Left cardiac atrium (tissue), 4 donors: ENCODE measurements at regions not wholly inside any gene's neighbourhood (a gene's known extent, or its start where the extent isn't known, plus 50 kb on each side); places are given as distances from the start of the nearest gene placed in this dataset.

Source experiments
- ATAC-seq, 2 donors: fragments of 200-7000 bp; cut with Tn5 transposase; one replicate each; pipeline ENCODE4 v1.9.1; 2020; ENCODE audit warnings: mild to moderate bottlenecking in 2 of 2, moderate library complexity in 2 of 2
- DNase-seq: peaks from one replicate; pipeline ENCODE4 v3.0.0-alpha.2; 2020
- intact Hi-C, 2 donors: fragments of 100-400 bp; cut with DNase I; formaldehyde crosslinking; loops; one replicate each; pipeline versions ENCODE4 v1.14.1 to v1.15.1; 2022 to 2023
- donor health status: DM: no; HTN: yes; CAD: no.
- donor health status: DM: no; HTN: yes; CAD: no; lungs with severe emphysema.
- donor health status: DM: yes; HTN: yes; CAD: no.
- donor health status: Dilated cardiomyopathy.

- intact Hi-C loops: no loop called here
- no peak for DNase-seq
- ATAC-seq: no peak
Observed at GRCh38 chr6:33953171-33953570, 149.4 kb upstream of the MLN start.

GRCh38 chr6:33952016-33952415, 148.2 kb upstream of the MLN start:
- no peak for DNase-seq
- intact Hi-C loops: no loop called here
- no peak for ATAC-seq

GRCh38 chr6:33950891-33951889, 147.4 kb upstream of the MLN start:
- no peak for ATAC-seq
- no peak for DNase-seq
- intact Hi-C loops: no loop called here

- ATAC-seq (no peak), DNase-seq (no peak)
- intact Hi-C loops: no loop called here
Observed at GRCh38 chr6:33950472-33950881, 146.7 kb upstream of the MLN start.

GRCh38 chr6:33949877-33950435, 146.2 kb upstream of the MLN start:
- ATAC-seq: no peak
- DNase-seq: no peak
- intact Hi-C loops: no loop called here

GRCh38 chr6:33949111-33949510, 145.3 kb upstream of the MLN start:
- no peak for DNase-seq
- intact Hi-C loops: no loop called here
- ATAC-seq: no peak

- DNase-seq: no peak
- ATAC-seq: no peak
- intact Hi-C loops: no loop called here
Observed at GRCh38 chr6:33947916-33948594, 144.3 kb upstream of the MLN start.

GRCh38 chr6:33947047-33947446, 143.2 kb upstream of the MLN start:
- DNase-seq: no peak

GRCh38 chr6:33945931-33946330, 142.1 kb upstream of the MLN start:
- intact Hi-C loops: no loop called here
- no peak for DNase-seq
- no peak for ATAC-seq

More at GRCh38 chr6:33947047-33947446, 143.2 kb upstream of the MLN start:
- intact Hi-C loops: no loop called here
- no peak for ATAC-seq

- intact Hi-C loops: no loop called here
- DNase-seq (no peak), ATAC-seq (no peak)
Observed at GRCh38 chr6:33944686-33945411, 141.0 kb upstream of the MLN start.

GRCh38 chr6:33936886-33937285, 133.1 kb upstream of the MLN start:
- intact Hi-C loops: no loop called here
- no peak for DNase-seq
- ATAC-seq: no peak

- DNase-seq: no peak
- intact Hi-C loops: no loop called here
- ATAC-seq: no peak
Observed at GRCh38 chr6:33935439-33936080, 131.8 kb upstream of the MLN start.

- intact Hi-C loops: no loop called here
- DNase-seq: no peak
- no peak for ATAC-seq
Observed at GRCh38 chr6:33934731-33935270, 131.0 kb upstream of the MLN start.

- DNase-seq (no peak), ATAC-seq (no peak)
- intact Hi-C loops: no loop called here
Observed at GRCh38 chr6:33933101-33933500, 129.3 kb upstream of the MLN start.

GRCh38 chr6:33931799-33932198, 128.0 kb upstream of the MLN start:
- intact Hi-C loops: no loop called here

GRCh38 chr6:33929575-33930288, 125.9 kb upstream of the MLN start:
- intact Hi-C loops: no loop called here
- ATAC-seq (peak in 1 of 2 donors; percentile 42), DNase-seq (peak; percentile 26)

More at GRCh38 chr6:33931799-33932198, 128.0 kb upstream of the MLN start:
- ATAC-seq (no peak), DNase-seq (no peak)

GRCh38 chr6:33927616-33928015, 123.8 kb upstream of the MLN start:
- DNase-seq: no peak
- ATAC-seq: peak in 1 of 2 donors; percentile 40
- intact Hi-C loops: no loop called here

- no peak for ATAC-seq
- DNase-seq: no peak
- intact Hi-C loops: no loop called here
Observed at GRCh38 chr6:33927112-33927511, 123.3 kb upstream of the MLN start.
